HEK293 (cell line): ENCODE measurements at regions not wholly inside any gene's neighbourhood (a gene's known extent, or its start where the extent isn't known, plus 50 kb on each side); places are given as distances from the start of the nearest gene placed in this dataset.

Source experiments
- ATF2 ChIP-seq: fragments of 450-650 bp; formaldehyde crosslinking; IDR thresholded peaks from 2 replicates; pipeline ENCODE4 v1.5.1; 2016; ENCODE audit warnings: missing biosample characterization, missing genetic modification characterization, low read depth
- BCL11A ChIP-seq: fragments of 450-650 bp; formaldehyde crosslinking; IDR thresholded peaks from 2 replicates; pipeline ENCODE4 v1.5.1; 2016; ENCODE audit warnings: low read depth, missing biosample characterization, missing genetic modification characterization
- CTCF ChIP-seq: fragments of 450-650 bp; formaldehyde crosslinking; IDR thresholded peaks from 2 replicates; pipeline ENCODE4 v1.5.1; 2016; ENCODE audit warnings: missing biosample characterization, missing genetic modification characterization
- OSR2 ChIP-seq: fragments of 450-650 bp; formaldehyde crosslinking; IDR thresholded peaks from 2 replicates; pipeline ENCODE4 v1.5.1; 2016; ENCODE audit warnings: missing biosample characterization, missing genetic modification characterization
- REPIN1 ChIP-seq: fragments of 450-650 bp; formaldehyde crosslinking; IDR thresholded peaks from 2 replicates; pipeline ENCODE4 v1.5.1; 2017; ENCODE audit warnings: missing biosample characterization, missing genetic modification characterization, low read depth
- SP2 ChIP-seq: fragments of 450-650 bp; formaldehyde crosslinking; IDR thresholded peaks from 2 replicates; pipeline ENCODE4 v1.5.1; 2016; ENCODE audit warnings: missing biosample characterization, missing genetic modification characterization
- TCF7L2 ChIP-seq: IDR thresholded peaks from 2 replicates; pipeline ENCODE4 v1.6.1; 2011; ENCODE audit warnings: low read depth, mild to moderate bottlenecking, inconsistent platforms, low read length, moderate library complexity, borderline replicate concordance
- YY1 ChIP-seq: fragments of 450-650 bp; formaldehyde crosslinking; IDR thresholded peaks from 2 replicates; pipeline ENCODE4 v1.5.1; 2018; ENCODE audit warnings: missing biosample characterization, missing genetic modification characterization
- ZNF133 ChIP-seq: fragments of 450-650 bp; formaldehyde crosslinking; IDR thresholded peaks from 2 replicates; pipeline ENCODE4 v1.5.1; 2016; ENCODE audit warnings: missing biosample characterization, missing genetic modification characterization
- ZNF184 ChIP-seq: fragments of 450-650 bp; IDR thresholded peaks from 2 replicates; pipeline ENCODE4 v1.5.1; 2018; ENCODE audit warnings: missing biosample characterization, mild to moderate bottlenecking, missing genetic modification characterization
- ZNF266 ChIP-seq: fragments of 450-650 bp; formaldehyde crosslinking; IDR thresholded peaks from 2 replicates; pipeline ENCODE4 v1.5.1; 2016; ENCODE audit warnings: missing biosample characterization, missing genetic modification characterization, low read depth

DNA sequence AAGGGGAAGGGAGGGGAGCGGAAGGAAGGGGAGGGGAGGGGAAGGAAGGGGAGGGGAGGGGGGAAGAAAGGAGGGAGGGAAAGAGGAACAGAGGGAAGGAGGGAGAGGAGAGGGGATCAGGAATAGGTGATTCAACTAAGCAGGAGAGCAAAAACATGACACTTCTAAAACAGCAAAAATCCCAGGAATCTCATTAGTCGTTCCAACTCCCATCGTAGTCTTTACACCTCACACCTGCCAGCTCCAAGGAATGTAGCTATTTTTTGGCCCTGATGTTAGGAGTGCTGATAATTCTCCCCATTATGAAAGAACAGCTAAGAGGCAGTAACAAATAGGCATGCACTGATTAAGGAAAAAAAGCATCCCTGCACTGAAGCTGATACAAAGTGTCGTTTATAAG is 709.9 kb upstream of the PKDCC start:
- TF ChIP-seq ATF2 (tag by site-specific recombination) (no peak), CTCF (tag by site-specific recombination) (no peak), ZNF266 (tag by site-specific recombination) (no peak), REPIN1 (tag by site-specific recombination) (no peak), ZNF184 (tag by site-specific recombination) (no peak), OSR2 (tag by site-specific recombination) (no peak), YY1 (tag by site-specific recombination) (no peak), ZNF133 (tag by site-specific recombination) (no peak), TCF7L2 (no peak), BCL11A (tag by site-specific recombination) (no peak), SP2 (tag by site-specific recombination) (no peak)
